ENCODE measurements at regions not wholly inside any gene's neighbourhood (a gene's known extent, or its start where the extent isn't known, plus 50 kb on each side); places are given as distances from the start of the nearest gene placed in this dataset.

- ChIA-PET CTCF (no interaction called here), POLR2A (no interaction called here)
- Histone ChIP-seq H3K4me1 (no peaks in the 10 kb centered on the region), H3K27ac (no peak overlapping the region), H3K4me2 (no peak overlapping the region), H3K4me3 (no peak overlapping the region), H3K9me3 (no peaks in the 10 kb centered on the region)
- TF ChIP-seq HEYL (CRISPR knock-in tag; IDR thresholded peaks at IDR 0.05) (no peak), RARB (CRISPR knock-in tag; IDR thresholded peaks at IDR 0.05) (no peak), ZFP36 (IDR thresholded peaks at IDR 0.05; ENCODE audit: borderline replicate concordance, partially characterized antibody) (no peak), ESRRA (IDR thresholded peaks at IDR 0.05; ENCODE audit: borderline replicate concordance, low read length) (no peak), FOSB (CRISPR knock-in tag; IDR thresholded peaks at IDR 0.05) (no peak), ZNF302 (CRISPR knock-in tag; IDR thresholded peaks at IDR 0.05) (no peak), MAX (IDR thresholded peaks at IDR 0.05) (no peak), BHLHE40 (IDR thresholded peaks at IDR 0.05; ENCODE audit: low read depth, low read length) (no peak), E2F6 (IDR thresholded peaks at IDR 0.05; ENCODE audit: borderline replicate concordance, low read depth) (no peak), RFX5 (IDR thresholded peaks at IDR 0.05) (no peak), HOXA7 (CRISPR knock-in tag; IDR thresholded peaks at IDR 0.05) (no peak), HOXB5 (CRISPR knock-in tag; IDR thresholded peaks at IDR 0.05) (no peak), CHD4 (IDR thresholded peaks at IDR 0.05; ENCODE audit: borderline replicate concordance) (no peak), CTCF (IDR thresholded peaks at IDR 0.05) (no peak), RAD21 (conservative IDR thresholded peaks at IDR 0.05 in 1 of 2, IDR thresholded peaks at IDR 0.05 in 1 of 2) (no peak), NR3C1 (IDR thresholded peaks at IDR 0.05) (no peak), NPAS2 (CRISPR knock-in tag; IDR thresholded peaks at IDR 0.05; ENCODE audit: borderline replicate concordance) (no peak)
- ATAC-seq (no peak), FAIRE-seq (no peak), DNase-seq (ENCODE audit: low read depth in 1 of 2, low spot score in 1 of 2) (no peak)
- 21% methylated on average over 1 of the region's 1 CpG for WGBS (ENCODE audit: missing lambda C conversion rate)
These were observed 958.2 kb upstream of the ADGRB3 start for GRCh38 chr6:67676892-67677291.

- H3K4me1 ChIP-seq: no peaks in the 10 kb centered on the region
- H3K4me3 ChIP-seq: no peak overlapping the region
- H3K9me3 ChIP-seq: no peaks in the 10 kb centered on the region
- DNase-seq (ENCODE audit: low read depth in 1 of 2, low spot score in 1 of 2) (no peak), ATAC-seq (no peak), FAIRE-seq (no peak)
- H3K4me2 ChIP-seq: no peak overlapping the region
- ChIA-PET POLR2A (no interaction called here), CTCF (no interaction called here)
- 21% methylated on average over 2 of the region's 2 CpGs for WGBS (ENCODE audit: missing lambda C conversion rate)
- no peak for TF ChIP-seq BHLHE40 (IDR thresholded peaks at IDR 0.05; ENCODE audit: low read depth, low read length)
- TF ChIP-seq ZSCAN20 (CRISPR knock-in tag; IDR thresholded peaks at IDR 0.05): no peak
- no peak for TF ChIP-seq SREBF2 (IDR thresholded peaks at IDR 0.05)
- no peak for TF ChIP-seq HDAC2 (IDR thresholded peaks at IDR 0.05)
- no peak for TF ChIP-seq FOSB (CRISPR knock-in tag; IDR thresholded peaks at IDR 0.05)
- TF ChIP-seq EHMT2 (IDR thresholded peaks at IDR 0.05; ENCODE audit: low read depth): no peak
- H3K27ac ChIP-seq: no peak overlapping the region
These were observed 967.3 kb upstream of the ADGRB3 start for GRCh38 chr6:67667637-67668422.

Data from A549 (cell line).